H9 (cell line): ENCODE measurements at regions not wholly inside any gene's neighbourhood (a gene's known extent, or its start where the extent isn't known, plus 50 kb on each side); places are given as distances from the start of the nearest gene placed in this dataset.

ENCODE experiments used
- DNase-seq: peaks from one replicate; pipeline ENCODE4 v3.0.0-alpha.2; 2017
- H2AFZ ChIP-seq: one replicate; pipeline ENCODE4 v1.6.1; 2013; ENCODE audit warnings: mild to moderate bottlenecking, low read length, control low read depth, moderate library complexity
- H2AK5ac ChIP-seq: 2 replicates; pipeline ENCODE4 v1.6.1; 2013; ENCODE audit warnings: low read length, control low read depth, mixed read lengths; ENCODE audit not compliant: insufficient read length
- H2BK120ac ChIP-seq: one replicate; pipeline ENCODE4 v1.6.1; 2013; ENCODE audit warnings: low read depth, mild to moderate bottlenecking, low read length, control low read depth, inconsistent platforms; ENCODE audit not compliant: poor library complexity, severe bottlenecking
- H2BK12ac ChIP-seq: 2 replicates; pipeline ENCODE4 v1.6.1; 2013; ENCODE audit warnings: low read length, control low read depth, mixed read lengths, low read depth; ENCODE audit not compliant: insufficient read length
- H2BK15ac ChIP-seq: 2 replicates; pipeline ENCODE4 v1.6.1; 2013; ENCODE audit warnings: low read depth, low read length, control low read depth
- H2BK20ac ChIP-seq: one replicate; pipeline ENCODE4 v1.6.1; 2013; ENCODE audit warnings: low read depth, mild to moderate bottlenecking, low read length, control low read depth, inconsistent platforms; ENCODE audit not compliant: poor library complexity, severe bottlenecking
- H2BK5ac ChIP-seq: 2 replicates; pipeline ENCODE4 v1.6.1; 2013; ENCODE audit warnings: low read length, control low read depth, mixed read lengths; ENCODE audit not compliant: insufficient read length
- H3K14ac ChIP-seq: 2 replicates; pipeline ENCODE4 v1.6.1; 2013; ENCODE audit warnings: low read length, control low read depth; ENCODE audit not compliant: insufficient read depth
- H3K18ac ChIP-seq: 2 replicates; pipeline ENCODE4 v1.6.1; 2013; ENCODE audit warnings: low read depth, mild to moderate bottlenecking, mixed read lengths, low read length, control low read depth; ENCODE audit not compliant: insufficient read length
- H3K23ac ChIP-seq: 2 replicates; pipeline ENCODE4 v1.6.1; 2013; ENCODE audit warnings: low read length, control low read depth, mixed read lengths, low read depth; ENCODE audit not compliant: insufficient read length
- H3K23me2 ChIP-seq: 2 replicates; pipeline ENCODE4 v1.6.1; 2013; ENCODE audit warnings: low read depth, mild to moderate bottlenecking, mixed read lengths, low read length, control low read depth; ENCODE audit not compliant: insufficient read length, poor library complexity, severe bottlenecking
- H3K27ac ChIP-seq: 2 replicates; pipeline ENCODE4 v1.5.1; 2013; ENCODE audit warnings: low read length, control low read depth, mixed read lengths, low read depth; ENCODE audit not compliant: insufficient read length
- H3K27me3 ChIP-seq: 2 replicates; pipeline ENCODE4 v1.6.1; 2013; ENCODE audit warnings: low read length, control low read depth, inconsistent platforms; ENCODE audit not compliant: insufficient read depth
- H3K4ac ChIP-seq: 2 replicates; pipeline ENCODE4 v1.6.1; 2013; ENCODE audit warnings: low read depth, mild to moderate bottlenecking, control low read depth, inconsistent platforms, low read length, moderate library complexity
- H3K4me1 ChIP-seq: 2 replicates; pipeline ENCODE4 v1.6.1; 2013; ENCODE audit warnings: low read length, control low read depth, inconsistent platforms; ENCODE audit not compliant: insufficient read depth
- H3K4me2 ChIP-seq: 2 replicates; pipeline ENCODE4 v1.6.1; 2013; ENCODE audit warnings: low read length, control low read depth, mixed read lengths; ENCODE audit not compliant: insufficient read length, insufficient read depth
- H3K56ac ChIP-seq: 2 replicates; pipeline ENCODE4 v1.6.1; 2013; ENCODE audit warnings: low read depth, mild to moderate bottlenecking, mixed read lengths, low read length, control low read depth; ENCODE audit not compliant: insufficient read length
- H3K79me1 ChIP-seq: 2 replicates; pipeline ENCODE4 v1.6.1; 2013; ENCODE audit warnings: low read depth, mild to moderate bottlenecking, moderate library complexity, low read length, control low read depth, inconsistent platforms; ENCODE audit not compliant: insufficient read depth, poor library complexity, severe bottlenecking
- H3K79me2 ChIP-seq: 2 replicates; pipeline ENCODE4 v1.6.1; 2013; ENCODE audit warnings: low read length, control low read depth, inconsistent platforms; ENCODE audit not compliant: insufficient read depth
- H3K9ac ChIP-seq: 2 replicates; pipeline ENCODE4 v1.6.1; 2013; ENCODE audit warnings: low read length, control low read depth, mixed read lengths; ENCODE audit not compliant: insufficient read length; ENCODE audit errors: extremely low read depth
- H3K9me3 ChIP-seq: one replicate; pipeline ENCODE4 v1.6.1; 2013; ENCODE audit warnings: low read depth, low read length, inconsistent platforms; ENCODE audit not compliant: control insufficient read depth
- H3T11ph ChIP-seq: one replicate; pipeline ENCODE4 v1.6.1; 2013; ENCODE audit warnings: mild to moderate bottlenecking, low read length, control low read depth, inconsistent platforms
- H4K20me1 ChIP-seq: one replicate; pipeline ENCODE4 v1.6.1; 2013; ENCODE audit not compliant: control insufficient read depth, insufficient read length, insufficient read depth
- H4K5ac ChIP-seq: 2 replicates; pipeline ENCODE4 v1.6.1; 2013; ENCODE audit warnings: low read depth, mild to moderate bottlenecking, mixed read lengths, low read length, control low read depth; ENCODE audit not compliant: insufficient read length
- H4K8ac ChIP-seq: replicated peaks from 2 replicates; pipeline ENCODE4 v1.6.1; 2013; ENCODE audit warnings: low read length, control low read depth, mixed read lengths, low read depth; ENCODE audit not compliant: insufficient read length
- H4K91ac ChIP-seq: 2 replicates; pipeline ENCODE4 v1.6.1; 2013; ENCODE audit warnings: low read depth, mild to moderate bottlenecking, moderate library complexity, mixed read lengths, low read length, control low read depth; ENCODE audit not compliant: insufficient read length
- H3K27ac Mint-ChIP-seq, 3 experiments: 2 replicates in 2 of 3; 3 replicates in 1 of 3; pipeline ENCODE4 v1.8.0; 2020 to 2021; ENCODE audit warnings: mixed read lengths in 3 of 3, mild to moderate bottlenecking in 1 of 3, moderate library complexity in 1 of 3
- H3K27me3 Mint-ChIP-seq: 2 replicates; pipeline ENCODE4 v1.8.0; 2021; ENCODE audit warnings: low read depth, mild to moderate bottlenecking, moderate library complexity, mixed read lengths
- H3K36me3 Mint-ChIP-seq, 3 experiments: 2 replicates in 2 of 3; 3 replicates in 1 of 3; pipeline ENCODE4 v1.8.0; 2020 to 2021; ENCODE audit warnings: low read depth in 3 of 3, mixed read lengths in 3 of 3; ENCODE audit not compliant: insufficient read depth in 1 of 3
- H3K4me1 Mint-ChIP-seq, 2 experiments: 2 replicates each; pipeline ENCODE4 v1.8.0; 2020; ENCODE audit warnings: mixed read lengths in 2 of 2
- H3K4me3 Mint-ChIP-seq, 2 experiments: 2 replicates in 1 of 2; 3 replicates in 1 of 2; pipeline ENCODE4 v1.8.0; 2020 to 2021; ENCODE audit warnings: mild to moderate bottlenecking in 2 of 2, mixed read lengths in 2 of 2, moderate library complexity in 1 of 2
- H3K9me3 Mint-ChIP-seq, 2 experiments: 2 replicates in 1 of 2; 3 replicates in 1 of 2; pipeline ENCODE4 v1.8.0; 2020; ENCODE audit warnings: mild to moderate bottlenecking in 2 of 2, mixed read lengths in 2 of 2, moderate library complexity in 1 of 2
- CTCF ChIP-seq: fragments of 200-600 bp; sonication (generic); conservative IDR thresholded peaks from 3 replicates; pipeline ENCODE4 v1.8.0; 2021; ENCODE audit warnings: antibody characterized with exemption, mild to moderate bottlenecking
- WGBS: extraction: QIAGEN DNeasy Blood & Tissue Kit; methylation state at CpG from one replicate; pipeline ENCODE4 v1.1.7; 2013; ENCODE audit warnings: missing lambda C conversion rate, low lambda C conversion rate, mixed read lengths; ENCODE audit not compliant: insufficient read length; ENCODE audit errors: extremely low coverage; 5-methylcytosine and 5-hydroxymethylcytosine counted together

DNA sequence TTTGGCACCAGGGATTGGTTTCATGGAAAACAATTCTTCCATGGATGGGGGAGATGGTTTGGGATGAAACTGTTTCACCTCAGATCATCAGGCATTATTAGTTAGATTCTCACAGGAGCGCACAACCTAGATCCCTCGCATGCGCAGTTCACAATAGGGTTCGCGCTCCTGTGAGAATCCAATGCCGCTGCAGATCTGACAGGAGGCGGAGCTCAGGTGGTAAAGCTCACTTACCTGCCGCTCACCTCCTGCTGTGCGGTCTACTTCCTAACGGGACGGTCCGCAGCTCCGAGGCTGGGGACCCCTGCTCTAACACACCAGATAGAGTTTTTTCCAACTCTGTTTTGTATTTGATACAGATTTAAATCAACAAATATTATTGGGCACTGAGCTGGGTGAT, 286.5 kb downstream of the MTX2 start:
- Histone ChIP-seq H3K56ac (no peak overlapping the region), H3K14ac (no peak overlapping the region), H4K5ac (no peak overlapping the region), H3K27ac (no peak overlapping the region), H3K4me1 (peaks cover 3% of the 10 kb centered on the region; the same call in 1 of the 2 replicates), H3K9ac (no peak overlapping the region), H4K91ac (no peak overlapping the region), H2BK15ac (no peak overlapping the region), H3K23ac (no peak overlapping the region), H4K8ac (no peak overlapping the region), H2BK120ac (no peak overlapping the region), H3K4me2 (no peak overlapping the region), H3K79me1 (no peaks in the 10 kb centered on the region), H3K79me2 (no peaks in the 10 kb centered on the region), H2AK5ac (no peak overlapping the region), H2BK12ac (no peak overlapping the region), H3K4ac (no peak overlapping the region), H2BK20ac (no peak overlapping the region), H3T11ph (no peak overlapping the region), H2AFZ (no peak overlapping the region), H3K23me2 (no peaks in the 10 kb centered on the region), H4K20me1 (no peaks in the 10 kb centered on the region), H3K18ac (no peak overlapping the region), H3K27me3 (peaks cover 2% of the 10 kb centered on the region; the same call in 1 of the 2 replicates), H2BK5ac (no peak overlapping the region), H3K9me3 (no peaks in the 10 kb centered on the region)
- no peak for TF ChIP-seq CTCF
- Mint-ChIP-seq H3K27ac (no peak overlapping the region), H3K4me3 (no peak overlapping the region), H3K4me1 (peaks cover 18 to 19% of the 10 kb centered on the region in 2 experiments), H3K27me3 (peaks cover 83% of the 10 kb centered on the region), H3K9me3 (no peaks in the 10 kb centered on the region), H3K36me3 (no peaks in the 10 kb centered on the region; a peak in 1 of 7 replicates)
- no CpG with 5 or more reads among the region's 13 CpGs for WGBS
- peak; percentile 60 for DNase-seq
